ENCODE measurements at regions not wholly inside any gene's neighbourhood (a gene's known extent, or its start where the extent isn't known, plus 50 kb on each side); places are given as distances from the start of the nearest gene placed in this dataset.

DNA sequence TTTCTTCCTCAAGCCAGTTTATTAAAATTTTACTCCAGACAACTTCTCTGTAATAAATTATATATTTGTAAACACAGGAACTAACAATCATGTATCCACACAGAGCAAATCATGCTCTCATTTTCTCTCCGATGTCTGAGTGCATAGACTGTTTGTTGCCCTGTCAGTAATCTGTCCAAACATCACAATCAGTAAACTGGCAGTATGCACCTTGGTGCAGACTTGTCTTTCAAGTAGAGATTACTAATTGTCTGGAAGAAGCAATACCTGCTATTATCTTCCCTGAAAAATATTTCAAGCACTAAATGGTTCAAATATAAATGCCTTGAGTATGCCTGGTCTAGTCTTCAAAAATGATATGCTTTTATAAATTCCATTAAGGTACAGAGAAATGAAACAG lies 1260.9 kb downstream of the C4orf33 start:
- DNase-seq (ENCODE audit: extremely low spot score): no peak
- TF ChIP-seq, protein P1, sequence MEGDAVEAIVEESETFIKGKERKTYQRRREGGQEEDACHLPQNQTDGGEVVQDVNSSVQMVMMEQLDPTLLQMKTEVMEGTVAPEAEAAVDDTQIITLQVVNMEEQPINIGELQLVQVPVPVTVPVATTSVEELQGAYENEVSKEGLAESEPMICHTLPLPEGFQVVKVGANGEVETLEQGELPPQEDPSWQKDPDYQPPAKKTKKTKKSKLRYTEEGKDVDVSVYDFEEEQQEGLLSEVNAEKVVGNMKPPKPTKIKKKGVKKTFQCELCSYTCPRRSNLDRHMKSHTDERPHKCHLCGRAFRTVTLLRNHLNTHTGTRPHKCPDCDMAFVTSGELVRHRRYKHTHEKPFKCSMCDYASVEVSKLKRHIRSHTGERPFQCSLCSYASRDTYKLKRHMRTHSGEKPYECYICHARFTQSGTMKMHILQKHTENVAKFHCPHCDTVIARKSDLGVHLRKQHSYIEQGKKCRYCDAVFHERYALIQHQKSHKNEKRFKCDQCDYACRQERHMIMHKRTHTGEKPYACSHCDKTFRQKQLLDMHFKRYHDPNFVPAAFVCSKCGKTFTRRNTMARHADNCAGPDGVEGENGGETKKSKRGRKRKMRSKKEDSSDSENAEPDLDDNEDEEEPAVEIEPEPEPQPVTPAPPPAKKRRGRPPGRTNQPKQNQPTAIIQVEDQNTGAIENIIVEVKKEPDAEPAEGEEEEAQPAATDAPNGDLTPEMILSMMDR (IDR thresholded peaks at IDR 0.05; ENCODE audit: control extremely low read depth, extremely low read depth, low read depth, missing control alignments): no peak
- POLR2A ChIA-PET: no interaction called here
- CTCF ChIA-PET: no interaction called here

DNA sequence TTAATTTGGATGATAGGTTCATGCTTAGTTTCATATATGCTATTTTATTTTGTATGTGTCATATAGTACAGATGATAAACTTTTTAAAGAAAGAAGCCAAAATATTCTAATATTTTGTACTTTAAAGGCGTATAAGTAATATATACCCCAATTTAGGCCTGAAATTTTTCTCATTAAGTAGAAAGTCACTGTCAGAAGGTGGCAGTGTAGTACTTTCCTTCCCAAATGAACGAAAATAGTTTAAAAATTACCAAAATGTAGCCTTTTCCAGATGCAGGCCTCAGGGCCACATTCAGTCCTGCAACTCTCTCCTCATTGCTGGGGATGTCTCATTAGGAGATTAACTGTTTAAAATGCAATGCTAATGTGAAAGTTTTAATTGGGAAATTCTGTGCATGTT lies 1263.6 kb downstream of the C4orf33 start:
- TF ChIP-seq, protein P1 (IDR thresholded peaks at IDR 0.05; ENCODE audit: control extremely low read depth, extremely low read depth, low read depth, missing control alignments): no peak
- CTCF ChIA-PET: no interaction called here
- no peak for DNase-seq (ENCODE audit: extremely low spot score)
- POLR2A ChIA-PET: no interaction called here

DNA sequence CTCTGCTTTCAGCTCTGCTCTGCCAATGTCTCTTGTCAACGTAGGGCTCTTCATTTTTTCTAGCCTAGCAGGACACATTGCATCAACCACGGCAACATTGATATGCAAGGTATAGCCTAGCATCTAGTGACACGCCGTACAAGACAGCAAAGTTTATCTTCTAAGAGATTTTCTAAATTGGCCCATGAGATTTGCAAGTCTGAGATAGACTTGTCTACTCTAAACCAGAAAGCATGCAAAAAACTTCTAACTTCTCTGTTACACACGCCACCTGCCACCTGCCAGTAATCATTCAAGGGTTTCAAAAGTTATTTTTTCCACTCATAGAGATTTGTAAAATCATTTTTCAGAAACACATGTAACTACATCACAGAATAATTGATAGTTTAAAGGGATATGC lies 1265.7 kb downstream of the C4orf33 start:
- CTCF ChIA-PET: no interaction called here

DNA sequence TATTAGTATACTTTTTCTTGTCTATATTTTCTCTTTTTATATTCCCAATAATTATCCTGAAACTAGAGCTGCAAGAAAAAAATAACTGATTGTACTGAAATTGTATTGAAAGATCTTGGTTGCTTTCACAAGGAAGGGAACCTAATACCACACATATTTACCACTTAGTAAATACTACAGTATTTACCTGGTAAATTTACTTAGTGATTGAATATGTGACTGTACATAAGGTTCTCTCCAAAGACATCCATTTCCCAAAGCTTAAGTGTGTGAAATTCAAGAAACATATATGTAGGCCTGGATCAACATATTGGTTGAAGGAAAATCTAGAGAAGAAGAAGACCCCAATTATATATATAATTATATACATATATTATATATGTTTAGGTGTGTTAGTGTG lies 1272.7 kb downstream of the C4orf33 start:
- TF ChIP-seq, protein P1 (IDR thresholded peaks at IDR 0.05; ENCODE audit: control extremely low read depth, extremely low read depth, low read depth, missing control alignments): no peak
- ChIA-PET CTCF (no interaction called here), POLR2A (no interaction called here)
- DNase-seq (ENCODE audit: extremely low spot score): no peak

More for the DNA sequence above, 1265.7 kb downstream of the C4orf33 start:
- POLR2A ChIA-PET: no interaction called here
- TF ChIP-seq, protein P1 (IDR thresholded peaks at IDR 0.05; ENCODE audit: control extremely low read depth, extremely low read depth, low read depth, missing control alignments): no peak
- no peak for DNase-seq (ENCODE audit: extremely low spot score)

DNA sequence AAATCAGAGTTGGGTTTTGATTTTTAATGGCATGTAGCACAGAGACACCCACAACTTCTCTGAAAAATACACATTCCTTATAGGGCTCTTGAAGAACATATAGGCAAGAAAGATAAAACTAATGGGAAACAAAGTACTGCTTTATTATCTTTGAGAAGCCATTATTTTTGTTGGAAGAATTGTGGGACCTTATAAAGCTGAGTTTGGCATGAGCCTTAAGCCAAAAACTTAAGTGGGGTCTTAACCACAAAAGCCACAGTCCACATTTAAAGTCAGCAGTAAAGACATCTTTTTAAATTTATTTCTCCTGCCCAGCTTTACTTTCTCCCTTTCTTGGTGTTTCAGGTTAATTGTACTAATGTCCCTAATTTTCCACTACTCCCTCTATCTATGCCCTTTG lies 1297.3 kb downstream of the C4orf33 start:
- ChIA-PET POLR2A (no interaction called here), CTCF (no interaction called here)
- DNase-seq (ENCODE audit: extremely low spot score): no peak
- TF ChIP-seq, protein P1 (IDR thresholded peaks at IDR 0.05; ENCODE audit: control extremely low read depth, extremely low read depth, low read depth, missing control alignments): no peak

DNA sequence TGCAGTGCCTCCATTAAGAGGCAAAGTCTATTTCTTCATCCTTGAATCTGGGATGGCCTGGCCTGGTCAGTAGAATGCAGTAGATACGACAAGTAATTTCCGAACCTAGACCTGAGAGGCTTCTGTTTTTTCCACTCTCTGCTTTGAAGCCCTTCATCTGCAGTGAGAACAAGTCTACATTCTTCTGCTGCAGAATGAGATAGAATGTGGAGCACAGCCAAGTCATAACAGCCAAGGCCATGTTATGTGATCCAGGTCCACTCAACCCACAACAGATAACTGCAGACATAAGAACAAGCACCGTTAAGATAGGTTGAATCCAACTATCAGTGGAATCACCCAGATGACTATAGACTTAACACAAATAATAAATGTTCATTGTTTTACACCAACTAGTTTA lies 1297.7 kb downstream of the C4orf33 start:
- POLR2A ChIA-PET: no interaction called here

More for the DNA sequence above, 1297.7 kb downstream of the C4orf33 start:
- CTCF ChIA-PET: interaction anchor here (0.9 kb wide), 1 partner anchor 534 kb away, joined by 3 read pairs; no protein-coding TSS in a partner anchor
- TF ChIP-seq, protein P1 (IDR thresholded peaks at IDR 0.05; ENCODE audit: control extremely low read depth, extremely low read depth, low read depth, missing control alignments): no peak
- no peak for DNase-seq (ENCODE audit: extremely low spot score)

Measured in GM10248 (cell line).